ENCODE measurements at regions not wholly inside any gene's neighbourhood (a gene's known extent, or its start where the extent isn't known, plus 50 kb on each side); places are given as distances from the start of the nearest gene placed in this dataset.

DNA sequence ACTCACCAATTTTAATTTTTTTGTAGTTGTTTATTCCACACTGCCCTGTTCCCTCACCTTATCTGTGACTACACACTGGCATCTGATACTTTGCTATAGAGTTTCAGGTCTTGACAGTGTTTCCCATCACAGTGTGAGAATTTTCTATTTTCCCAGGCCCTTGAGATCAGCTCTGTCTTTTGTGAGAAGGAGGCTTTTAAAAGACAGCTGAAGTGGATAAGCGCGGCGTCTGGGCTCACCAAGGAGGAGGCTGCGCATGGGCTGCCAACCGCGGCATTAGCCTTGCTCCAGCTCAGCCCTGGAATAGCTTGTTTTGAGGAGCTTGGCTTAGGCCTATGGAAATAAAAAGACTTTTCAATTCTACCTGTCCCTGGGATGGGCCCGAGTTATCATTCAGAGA lies 181.3 kb downstream of the RMST start:
- TF ChIP-seq, protein P1, sequence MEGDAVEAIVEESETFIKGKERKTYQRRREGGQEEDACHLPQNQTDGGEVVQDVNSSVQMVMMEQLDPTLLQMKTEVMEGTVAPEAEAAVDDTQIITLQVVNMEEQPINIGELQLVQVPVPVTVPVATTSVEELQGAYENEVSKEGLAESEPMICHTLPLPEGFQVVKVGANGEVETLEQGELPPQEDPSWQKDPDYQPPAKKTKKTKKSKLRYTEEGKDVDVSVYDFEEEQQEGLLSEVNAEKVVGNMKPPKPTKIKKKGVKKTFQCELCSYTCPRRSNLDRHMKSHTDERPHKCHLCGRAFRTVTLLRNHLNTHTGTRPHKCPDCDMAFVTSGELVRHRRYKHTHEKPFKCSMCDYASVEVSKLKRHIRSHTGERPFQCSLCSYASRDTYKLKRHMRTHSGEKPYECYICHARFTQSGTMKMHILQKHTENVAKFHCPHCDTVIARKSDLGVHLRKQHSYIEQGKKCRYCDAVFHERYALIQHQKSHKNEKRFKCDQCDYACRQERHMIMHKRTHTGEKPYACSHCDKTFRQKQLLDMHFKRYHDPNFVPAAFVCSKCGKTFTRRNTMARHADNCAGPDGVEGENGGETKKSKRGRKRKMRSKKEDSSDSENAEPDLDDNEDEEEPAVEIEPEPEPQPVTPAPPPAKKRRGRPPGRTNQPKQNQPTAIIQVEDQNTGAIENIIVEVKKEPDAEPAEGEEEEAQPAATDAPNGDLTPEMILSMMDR (IDR thresholded peaks at IDR 0.05; ENCODE audit: insufficient read depth, low read length, poor library complexity, severe bottlenecking), result no peak
- no peak for TF ChIP-seq EZH2phosphoT487 (conservative IDR thresholded peaks at IDR 0.05; ENCODE audit: low read length)
